HL-60/S4 treated with retinoic acid at 250 ng/mL for 4 days and 3 days (cell line): ENCODE measurements at regions not wholly inside any gene's neighbourhood (a gene's known extent, or its start where the extent isn't known, plus 50 kb on each side); places are given as distances from the start of the nearest gene placed in this dataset.

Experiments used
- in situ Hi-C: fragments of 300-500 bp; cut with MboI; formaldehyde crosslinking; loops from 2 replicates; pipeline ENCODE4 v1.7.0; 2022; ENCODE audit warnings: low sequenced_read_pairs

- in situ Hi-C loops, result no loop called here
Measured at GRCh38 chr10:4775808-4776207, 50.2 kb upstream of the AKR1E2 start.

DNA sequence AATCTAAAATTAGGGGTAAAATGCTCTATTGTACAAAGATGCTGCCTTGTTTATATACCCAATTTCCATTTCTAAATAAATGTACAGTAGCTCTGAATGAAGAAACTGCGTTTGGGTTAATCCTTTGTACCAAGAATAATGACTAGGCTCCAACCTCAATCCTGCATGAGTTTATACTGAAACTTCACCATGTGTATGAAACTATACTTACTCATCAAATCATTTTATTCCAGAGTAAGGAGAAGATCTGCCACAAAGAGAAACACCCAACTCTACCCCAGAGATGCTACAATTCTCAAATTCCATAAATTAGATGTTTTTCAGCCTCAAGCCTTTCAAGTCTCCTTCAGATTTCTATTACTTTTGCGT is 53.8 kb upstream of the AKR1E2 start:
- in situ Hi-C loops, result no loop called here

- in situ Hi-C loops, result no loop called here
Measured at GRCh38 chr10:4771554-4772201, 54.3 kb upstream of the AKR1E2 start.

GRCh38 chr10:4770801-4771553 is 55.0 kb upstream of the AKR1E2 start:
- in situ Hi-C loops, result no loop called here

- in situ Hi-C loops, result no loop called here
Measured at GRCh38 chr10:4768416-4768815, 57.6 kb upstream of the AKR1E2 start.

DNA sequence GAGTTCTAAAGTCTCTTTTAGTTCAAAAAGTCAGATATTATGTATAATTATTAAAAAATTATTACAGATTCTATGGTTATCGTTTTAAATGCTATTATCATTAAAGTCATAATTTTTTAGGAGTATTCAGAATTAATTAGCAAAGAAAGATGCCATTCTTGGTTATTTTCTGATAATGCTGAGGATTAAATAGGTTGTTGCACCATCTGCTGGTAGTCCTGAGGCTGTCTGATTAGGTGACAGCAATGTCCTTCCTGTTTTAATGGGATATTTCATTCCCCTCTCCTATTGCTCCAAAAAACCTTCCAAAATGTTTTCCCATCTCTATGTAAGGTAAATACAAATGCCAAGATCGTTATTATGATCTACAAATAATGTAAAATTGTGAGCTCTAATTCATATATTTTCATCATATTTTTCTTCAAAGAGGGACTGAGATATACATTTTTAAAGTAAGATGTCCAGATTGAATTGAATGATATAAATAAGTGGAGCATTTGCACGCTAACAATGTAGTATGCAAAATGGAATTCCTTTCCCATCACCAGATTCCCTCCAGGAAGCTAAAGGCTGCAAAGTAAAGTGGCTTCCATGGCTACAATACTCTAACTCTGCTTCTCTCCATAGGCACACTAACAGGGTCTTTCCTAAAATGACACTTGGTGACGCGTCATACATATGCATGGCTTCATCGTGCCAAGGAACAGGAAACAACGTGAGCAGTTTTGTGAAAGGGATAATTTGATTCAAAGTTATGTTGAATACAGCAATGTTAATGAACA is 58.8 kb upstream of the AKR1E2 start:
- in situ Hi-C loops, result no loop called here

GRCh38 chr10:4766454-4766853 is 59.6 kb upstream of the AKR1E2 start:
- in situ Hi-C loops, result no loop called here

DNA sequence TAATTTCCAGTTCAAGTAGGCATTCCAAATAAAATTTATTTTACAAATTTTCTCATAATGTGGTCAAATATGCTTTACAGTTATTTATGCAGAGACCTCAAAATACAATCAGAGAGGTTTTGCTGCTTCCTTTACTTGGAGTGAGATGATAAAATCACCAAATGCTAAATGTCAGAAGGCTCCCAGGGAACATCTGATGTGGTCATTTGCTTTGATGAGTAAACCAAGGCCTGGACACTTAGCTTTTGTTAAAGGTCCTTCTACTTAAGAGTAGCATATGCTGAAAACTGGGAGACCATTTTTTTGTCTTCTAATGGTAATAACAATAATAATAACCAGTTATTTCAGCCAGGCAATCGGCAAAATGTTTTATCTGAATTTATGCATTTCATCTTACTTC is 60.6 kb upstream of the AKR1E2 start:
- in situ Hi-C loops, result no loop called here

DNA sequence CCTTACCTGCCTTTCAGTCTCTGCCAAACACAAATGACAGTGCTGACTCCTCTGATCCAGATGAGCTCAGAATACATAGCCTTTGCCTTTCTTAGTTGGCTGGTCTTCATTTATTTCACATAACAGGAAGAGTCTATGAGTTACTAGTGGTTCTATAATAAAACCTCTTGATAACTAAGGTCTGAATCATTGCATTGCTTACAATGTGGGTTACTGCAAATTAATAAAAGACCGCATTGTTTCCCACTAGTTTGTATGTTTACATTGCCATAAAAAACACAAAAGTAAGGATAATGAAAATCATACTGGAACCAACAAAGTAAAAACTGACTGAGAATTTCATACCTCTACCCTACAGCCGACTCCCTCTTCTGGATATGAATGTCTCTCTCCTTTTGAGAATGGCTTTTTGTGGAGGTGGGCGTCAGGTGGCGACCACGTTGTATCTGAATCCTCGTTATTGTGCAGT is 62.0 kb upstream of the AKR1E2 start:
- in situ Hi-C loops, result no loop called here

- in situ Hi-C loops, result no loop called here
Measured at GRCh38 chr10:4763513-4763912, 62.5 kb upstream of the AKR1E2 start.

- in situ Hi-C loops, result no loop called here
Measured at GRCh38 chr10:4758256-4758655, 67.8 kb upstream of the AKR1E2 start.

GRCh38 chr10:4755286-4755989 is 70.6 kb upstream of the AKR1E2 start:
- in situ Hi-C loops, result no loop called here

- in situ Hi-C loops, result no loop called here
Measured at GRCh38 chr10:4754143-4754542, 71.9 kb upstream of the AKR1E2 start.

DNA sequence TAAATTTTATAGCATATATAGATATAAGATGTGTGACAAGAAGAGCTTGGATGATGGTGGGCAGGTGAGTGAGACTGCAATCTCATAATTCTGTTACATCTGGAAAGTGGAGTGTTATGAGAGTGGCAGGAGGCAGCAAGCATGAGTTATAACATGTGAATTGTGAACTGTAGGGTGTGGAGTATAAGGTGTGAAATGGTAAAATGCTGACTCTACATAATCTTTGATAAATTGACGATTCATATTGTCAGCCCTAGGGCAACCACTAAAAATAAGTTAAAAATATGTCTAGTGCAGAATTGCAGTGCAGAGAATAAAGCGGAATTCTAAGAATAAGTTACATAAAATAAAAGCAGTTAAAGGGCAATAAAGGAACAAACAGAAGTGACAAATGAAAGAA is 74.8 kb upstream of the AKR1E2 start:
- in situ Hi-C loops, result no loop called here

DNA sequence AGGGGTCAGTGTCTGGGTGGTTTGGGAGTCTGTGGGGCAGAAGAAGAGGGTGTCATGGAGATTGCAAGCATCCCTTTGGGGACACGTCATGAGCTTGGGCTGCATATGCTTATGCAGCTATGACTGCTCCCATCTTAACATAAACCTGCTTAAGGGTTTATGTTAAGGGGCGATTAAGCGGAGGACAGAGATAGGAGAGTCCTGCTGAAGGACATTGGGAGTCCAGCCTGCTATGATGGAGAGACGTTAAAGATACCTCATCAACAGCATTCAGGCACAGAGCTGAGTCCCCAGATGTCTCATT is 76.8 kb upstream of the AKR1E2 start:
- in situ Hi-C loops, result no loop called here

DNA sequence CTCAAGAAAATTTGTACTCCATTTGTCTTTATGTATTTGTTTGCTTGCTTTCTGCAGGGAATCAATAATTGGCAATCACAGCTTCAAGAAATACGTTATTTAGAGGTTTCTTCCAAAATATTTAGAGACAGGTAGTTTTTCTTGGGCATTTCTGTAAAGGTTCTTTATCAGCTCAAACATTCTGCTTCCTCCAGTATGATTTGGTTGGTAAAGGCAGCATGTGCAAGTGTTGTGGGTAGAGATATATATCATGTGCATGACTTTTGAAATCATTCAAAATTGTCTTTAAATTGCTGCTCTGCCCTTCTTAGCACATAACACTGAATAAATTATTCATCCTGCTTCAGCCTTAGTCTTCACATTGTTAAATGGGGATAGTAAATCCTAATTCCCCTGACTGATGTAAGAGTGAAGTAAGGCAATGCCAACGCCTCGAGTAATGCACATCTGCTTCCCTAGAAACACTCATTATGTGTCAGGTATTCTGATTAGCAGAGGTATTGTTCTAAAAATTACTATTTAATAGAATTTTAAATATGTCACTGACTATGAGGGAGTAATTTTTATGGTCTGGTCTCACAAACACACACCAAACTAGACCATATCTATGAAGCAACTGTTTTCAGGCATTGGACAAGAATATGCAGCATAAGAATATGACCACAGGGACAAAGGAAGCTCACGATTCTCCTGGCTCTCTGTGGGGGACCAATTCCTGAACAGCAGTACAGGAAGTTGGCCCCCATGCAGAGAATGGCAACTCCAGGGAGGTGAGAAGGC is 77.3 kb upstream of the AKR1E2 start:
- in situ Hi-C loops, result no loop called here

DNA sequence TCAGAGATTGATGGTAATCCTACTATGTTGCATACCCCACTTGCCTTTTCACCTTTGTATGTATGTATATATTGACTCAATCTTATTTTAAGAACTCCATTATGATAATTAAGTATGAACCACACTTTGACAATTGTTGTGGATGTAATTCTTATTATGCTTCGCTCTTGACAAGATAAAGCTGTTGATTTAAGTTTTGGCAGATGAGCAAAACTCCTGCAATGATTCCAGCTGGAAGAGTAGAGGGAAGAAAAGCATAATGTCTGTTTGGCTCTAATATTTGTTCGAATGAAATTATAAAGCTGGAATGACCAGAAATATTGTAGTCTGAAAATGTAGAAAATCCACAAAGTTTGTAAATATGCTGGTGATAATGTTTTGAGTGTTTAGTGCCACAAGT is 83.8 kb upstream of the AKR1E2 start:
- in situ Hi-C loops, result no loop called here

DNA sequence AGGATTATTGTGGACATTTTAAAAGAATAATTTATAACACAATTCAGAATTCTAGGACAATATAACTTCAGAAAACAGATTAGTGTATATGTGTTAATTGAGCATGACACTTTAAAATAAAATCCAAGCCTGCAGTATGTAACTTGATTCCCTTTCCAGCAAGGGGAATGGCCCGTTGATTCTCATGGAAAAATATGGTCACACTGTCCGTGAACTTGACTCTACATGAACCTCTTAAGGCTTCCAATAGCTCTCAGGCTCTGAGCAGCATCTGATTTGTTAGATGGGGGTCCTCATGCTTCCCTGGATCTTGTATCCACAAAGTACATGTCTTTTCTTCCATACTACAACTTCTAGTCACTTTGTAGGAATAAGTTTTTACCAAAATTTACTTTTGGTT is 85.5 kb upstream of the AKR1E2 start:
- in situ Hi-C loops, result no loop called here

DNA sequence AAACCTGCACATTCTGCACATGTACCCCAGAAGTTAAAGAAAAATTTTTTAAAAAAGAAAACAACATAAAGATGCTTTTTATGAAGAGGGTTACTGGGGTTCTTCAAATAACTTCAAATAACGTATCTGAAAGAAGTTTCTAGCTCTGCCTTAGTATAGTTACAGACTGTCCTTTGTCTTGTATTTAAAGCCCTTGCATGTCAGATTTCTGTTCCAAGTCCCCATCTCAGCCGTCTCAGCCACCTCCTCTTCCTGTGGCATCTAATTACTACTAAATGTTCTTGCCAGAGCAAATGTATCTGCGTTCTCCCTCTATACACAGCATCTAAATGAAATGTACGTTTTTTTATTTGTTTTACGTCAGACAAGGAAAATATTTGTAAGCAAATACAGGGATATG is 89.4 kb upstream of the AKR1E2 start:
- in situ Hi-C loops, result no loop called here

- in situ Hi-C loops, result no loop called here
Measured at GRCh38 chr10:4736183-4736582, 89.8 kb upstream of the AKR1E2 start.

DNA sequence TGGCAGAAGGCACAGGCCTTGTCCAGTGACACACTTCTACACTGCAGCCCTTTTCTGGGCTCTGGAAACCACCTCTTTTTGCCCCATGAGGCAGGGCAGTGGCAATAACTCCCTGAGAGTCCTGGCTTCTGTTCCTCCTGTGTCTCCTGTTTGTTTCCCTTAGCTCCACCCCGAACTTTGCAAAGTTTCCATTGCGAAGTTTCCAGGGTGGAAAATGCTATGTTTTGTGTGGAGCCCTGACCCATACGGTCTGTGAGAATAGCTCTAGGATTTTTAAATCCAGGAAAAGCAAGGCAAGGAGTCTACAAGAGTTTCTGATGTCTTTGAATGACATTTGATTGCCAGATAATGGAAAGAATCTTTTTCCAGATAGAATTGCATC is 92.2 kb upstream of the AKR1E2 start:
- in situ Hi-C loops, result no loop called here
